ENCODE measurements at regions not wholly inside any gene's neighbourhood (a gene's known extent, or its start where the extent isn't known, plus 50 kb on each side); places are given as distances from the start of the nearest gene placed in this dataset.

DNA sequence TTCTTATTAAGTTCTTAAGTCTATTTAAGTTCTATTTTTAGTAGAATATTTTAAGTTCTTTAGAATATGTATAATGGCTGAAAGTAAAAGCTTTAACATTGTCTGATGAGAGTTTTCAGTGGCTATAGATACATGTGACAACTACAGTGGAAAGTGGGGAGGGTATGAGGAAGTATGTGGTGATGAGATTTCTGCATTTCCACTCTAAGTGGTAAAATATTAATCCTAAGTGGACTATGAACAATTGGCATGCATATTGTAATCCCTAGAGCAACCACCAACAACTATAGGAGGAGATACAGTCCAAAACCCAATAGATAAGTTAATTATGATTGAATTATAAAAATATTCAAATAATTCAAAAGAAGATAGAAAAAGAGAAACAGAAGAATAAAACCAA is 183.6 kb downstream of the GADD45G start:
- Histone ChIP-seq H4K20me1 (replicated peaks in 1 of 2; ENCODE audit: control insufficient read depth in 1 of 2, insufficient read depth in 2 of 2, low read length in 2 of 2) (peaks cover 0 to 3% of the 10 kb centered on the region in 2 experiments), H3K56ac (replicated peaks; ENCODE audit: insufficient read length, low read depth, low read length) (no peak overlapping the region), H3K36me3 (ENCODE audit: control insufficient read depth in 2 of 4, insufficient read depth in 4 of 4, low read length in 3 of 4) (no peaks in the 10 kb centered on the region), H3K4ac (replicated peaks; ENCODE audit: insufficient read length, low read depth, low read length) (no peak overlapping the region), H3K4me3 (ENCODE audit: extremely low read depth in 1 of 4, insufficient read depth in 2 of 4, low read depth in 3 of 4, low read length in 4 of 4) (no peak overlapping the region), H4K91ac (replicated peaks; ENCODE audit: insufficient read length, low read length) (no peak overlapping the region), H3K14ac (ENCODE audit: insufficient read length) (no peak overlapping the region), H3K23me2 (ENCODE audit: low read depth, low read length) (no peaks in the 10 kb centered on the region; the same call in 1 of the 2 replicates), H2BK5ac (ENCODE audit: low read depth, low read length) (no peak overlapping the region), H2AK5ac (ENCODE audit: low read depth, low read length) (no peak overlapping the region), H4K8ac (ENCODE audit: extremely low read depth, insufficient read depth, low read length) (no peak overlapping the region), H3K4me1 (replicated peaks in 1 of 4; ENCODE audit: control insufficient read depth in 3 of 4, insufficient read depth in 4 of 4, low read length in 3 of 4) (no peaks in the 10 kb centered on the region), H3K18ac (ENCODE audit: extremely low read depth, low read length) (no peak overlapping the region), H2BK12ac (ENCODE audit: low read depth, low read length) (no peak overlapping the region), H2BK20ac (ENCODE audit: low read length) (no peak overlapping the region), H2AFZ (ENCODE audit: low read length) (no peak overlapping the region), H3K4me2 (ENCODE audit: insufficient read depth in 1 of 2, low read depth in 2 of 2, low read length in 2 of 2) (no peak overlapping the region), H3K27me3 (replicated peaks in 1 of 4; ENCODE audit: control insufficient read depth in 3 of 4, extremely low read depth in 1 of 4, insufficient read depth in 3 of 4, low read length in 3 of 4) (no peaks in the 10 kb centered on the region), H2BK120ac (replicated peaks; ENCODE audit: low read depth, low read length) (no peak overlapping the region), H3K9ac (replicated peaks in 1 of 4; ENCODE audit: extremely low read depth in 1 of 4, low read depth in 3 of 4, low read length in 3 of 4) (no peak overlapping the region), H3K79me2 (ENCODE audit: control insufficient read depth in 1 of 2, insufficient read depth in 2 of 2, low read length in 2 of 2) (peaks cover 0 to 3% of the 10 kb centered on the region in 2 experiments; a peak in 1 of 4 replicates), H3K9me3 (ENCODE audit: insufficient read depth in 2 of 2, low read depth in 1 of 2, low read length in 1 of 2) (no peaks in the 10 kb centered on the region), H3K79me1 (ENCODE audit: low read depth, low read length) (no peaks in the 10 kb centered on the region), H4K5ac (ENCODE audit: insufficient read length, low read depth, low read length) (no peak overlapping the region), H2BK15ac (ENCODE audit: low read length) (no peak overlapping the region), H3K23ac (ENCODE audit: insufficient read length) (no peak overlapping the region), H3K27ac (ENCODE audit: low read depth, low read length) (no peak overlapping the region)
- no peak for FAIRE-seq
- DNase-seq (ENCODE audit: low read depth in 1 of 2, low spot score in 2 of 2): no peak
- TF ChIP-seq POU5F1 (IDR thresholded peaks at IDR 0.05; ENCODE audit: low read depth, low read length): no peak
- TF ChIP-seq EZH2 (IDR thresholded peaks at IDR 0.05; ENCODE audit: low read depth, low read length, severe bottlenecking): no peak
- CTCF ChIA-PET (ENCODE audit: partially characterized antibody): no interaction called here
- POLR2A ChIA-PET (ENCODE audit: partially characterized antibody): no interaction called here

All from H1 (cell line).